IPS-NIHi7 (cell line): ENCODE measurements at regions not wholly inside any gene's neighbourhood (a gene's known extent, or its start where the extent isn't known, plus 50 kb on each side); places are given as distances from the start of the nearest gene placed in this dataset.
"Not testable (repeated sequence)": the region's sequence is repeated elsewhere in the genome, so short reads cannot be mapped to it uniquely, and the experiment has no call there.

Experiments used
- DNase-seq: peaks from one replicate; pipeline ENCODE4 v3.0.0; 2012; ENCODE audit warnings: mixed read lengths; ENCODE audit errors: extremely low spot score

- peak; percentile 23 for DNase-seq
These were observed 1284.5 kb downstream of the SLITRK1 start for GRCh38 chr13:82597747-82598146.

DNA sequence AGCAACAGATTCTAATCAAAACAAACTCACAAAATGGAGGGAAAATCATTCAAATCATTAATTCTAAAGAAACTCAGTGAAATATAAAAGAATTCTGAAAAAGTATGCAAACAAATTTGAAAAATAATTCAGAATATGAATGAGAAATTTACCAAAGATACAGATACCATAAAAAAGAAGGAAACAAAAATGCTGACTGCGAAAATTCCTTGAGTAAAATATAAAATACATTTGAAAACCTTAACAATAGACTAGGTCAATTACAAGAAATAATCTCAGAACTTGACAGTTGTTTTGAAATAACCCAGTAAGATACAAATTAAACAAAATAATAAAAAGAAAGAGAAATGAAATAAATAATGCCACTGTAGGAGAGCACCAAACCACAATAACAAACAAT is 1289.0 kb downstream of the SLITRK1 start:
- no peak for DNase-seq

GRCh38 chr13:82571653-82572052 is 1310.6 kb downstream of the SLITRK1 start:
- no peak for DNase-seq

GRCh38 chr13:82569581-82569980 is 1312.7 kb downstream of the SLITRK1 start:
- DNase-seq, result no peak

- DNase-seq, result no peak
These were observed 1315.4 kb downstream of the SLITRK1 start for GRCh38 chr13:82566864-82567263.

GRCh38 chr13:82565201-82565600 is 1317.1 kb downstream of the SLITRK1 start:
- DNase-seq, result no peak

GRCh38 chr13:82560889-82561288 is 1321.4 kb downstream of the SLITRK1 start:
- no peak for DNase-seq

- DNase-seq, result no peak
These were observed 1359.4 kb downstream of the SLITRK1 start for GRCh38 chr13:82522872-82523271.

- no peak for DNase-seq
These were observed 1375.4 kb downstream of the SLITRK1 start for GRCh38 chr13:82506805-82507414.

- DNase-seq, result no peak
These were observed 1380.4 kb downstream of the SLITRK1 start for GRCh38 chr13:82501834-82502233.

DNA sequence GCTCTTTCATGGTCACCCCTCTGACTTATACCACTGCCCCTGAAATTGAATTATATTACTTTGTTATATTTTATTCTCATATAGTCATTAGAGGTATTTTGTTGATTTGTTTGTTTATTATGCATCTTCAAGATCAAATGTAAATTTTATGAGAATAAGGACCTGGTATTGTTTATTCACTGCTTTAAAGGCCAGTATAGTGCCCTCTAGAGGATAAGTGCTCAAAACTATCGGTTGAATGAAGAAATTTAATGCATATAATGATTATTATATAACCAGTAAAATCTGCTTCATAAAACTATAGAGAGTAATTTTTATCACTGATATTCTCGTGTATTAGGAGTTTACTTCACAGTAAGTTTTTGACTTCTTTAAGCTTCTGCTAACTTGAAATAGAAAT is 1401.9 kb downstream of the SLITRK1 start:
- DNase-seq, result no peak

DNA sequence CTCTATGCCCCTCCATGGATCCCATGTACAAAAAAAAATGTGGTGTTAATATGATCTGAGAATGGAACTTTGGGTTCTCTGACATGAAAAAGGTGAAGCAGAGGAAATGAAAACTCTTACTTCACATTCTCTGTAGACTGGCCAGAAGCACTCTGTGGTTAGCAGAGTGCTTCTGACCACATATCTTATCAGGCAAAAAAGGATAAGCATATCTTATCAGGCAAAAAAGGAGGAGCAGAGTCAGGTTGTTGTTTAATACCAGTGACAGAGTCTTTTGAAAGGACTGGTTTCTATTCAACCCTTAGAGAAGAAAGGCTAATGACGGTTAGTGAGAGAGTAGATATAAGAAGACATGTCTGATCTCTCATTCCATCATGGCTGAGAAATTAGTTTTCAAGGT is 1404.8 kb downstream of the SLITRK1 start:
- DNase-seq, result no peak

DNA sequence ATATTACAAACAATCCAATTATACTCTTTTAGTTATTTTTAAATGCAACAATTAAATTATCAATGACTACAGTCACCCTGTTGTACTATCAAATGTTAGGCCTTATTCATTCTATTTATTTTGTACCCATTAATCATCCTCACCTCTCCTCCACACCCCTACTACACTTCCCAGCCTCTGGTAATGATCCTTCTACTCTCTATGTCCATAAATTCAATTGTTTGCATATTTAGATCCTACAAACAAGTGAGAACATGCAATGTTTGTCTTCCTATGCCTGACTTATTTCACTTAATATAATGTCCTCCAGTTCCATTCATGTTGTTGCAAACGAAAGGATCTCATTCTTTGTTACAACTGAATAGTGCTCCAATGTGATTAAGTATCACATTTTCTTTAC is 1414.6 kb downstream of the SLITRK1 start:
- no peak for DNase-seq

- not testable (repeated sequence) for DNase-seq
These were observed 1422.7 kb downstream of the SLITRK1 start for GRCh38 chr13:82459575-82459974.

GRCh38 chr13:82458169-82458568 is 1424.1 kb downstream of the SLITRK1 start:
- no peak for DNase-seq

- not testable (repeated sequence) for DNase-seq
These were observed 1424.7 kb downstream of the SLITRK1 start for GRCh38 chr13:82457548-82457947.

GRCh38 chr13:82447416-82448077 is 1434.7 kb downstream of the SLITRK1 start:
- DNase-seq, result no peak

GRCh38 chr13:82439159-82439904 is 1442.9 kb downstream of the SLITRK1 start:
- DNase-seq, result no peak

GRCh38 chr13:82438320-82438719 is 1444.0 kb downstream of the SLITRK1 start:
- no peak for DNase-seq

DNA sequence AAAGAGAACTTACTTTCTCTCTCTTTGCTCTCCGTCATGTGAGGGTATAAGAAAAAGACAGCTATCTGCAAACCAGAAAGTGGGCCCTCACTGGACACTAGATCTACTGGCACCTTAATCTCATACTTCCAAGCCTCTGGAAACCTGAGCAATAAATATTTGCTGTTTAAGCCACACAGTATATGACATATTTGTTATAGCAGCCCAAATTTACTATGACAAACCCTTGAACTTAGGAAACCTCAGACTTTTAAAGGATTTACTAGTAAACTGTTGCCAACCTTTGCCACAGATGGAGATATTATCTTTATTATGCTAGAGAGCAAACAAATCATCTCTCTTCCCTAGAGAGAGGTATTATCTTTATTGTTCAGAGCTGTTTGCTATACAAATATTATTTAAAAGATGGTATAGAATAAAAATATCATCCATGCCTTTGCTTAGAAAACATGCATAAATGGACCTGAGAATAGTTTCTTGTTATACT is 1446.1 kb downstream of the SLITRK1 start:
- DNase-seq, result no peak

DNA sequence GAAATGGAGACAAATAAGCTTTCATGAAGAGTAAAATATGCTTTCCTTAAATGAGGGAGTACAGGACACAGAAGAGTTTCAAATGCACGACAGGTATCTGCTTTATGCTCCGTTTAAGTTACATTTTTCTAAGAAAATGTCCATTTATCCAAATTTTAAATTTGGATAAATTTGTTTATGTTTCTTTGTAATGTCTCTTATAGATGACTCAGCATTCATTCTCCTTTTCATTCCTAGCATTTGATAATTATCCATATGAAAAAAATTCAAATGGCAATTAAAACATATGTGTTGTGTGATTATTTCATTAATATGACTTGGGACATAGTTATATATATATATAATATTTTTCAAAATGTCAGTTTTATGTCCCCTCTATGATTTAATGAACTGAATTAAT is 1449.3 kb downstream of the SLITRK1 start:
- no peak for DNase-seq

DNA sequence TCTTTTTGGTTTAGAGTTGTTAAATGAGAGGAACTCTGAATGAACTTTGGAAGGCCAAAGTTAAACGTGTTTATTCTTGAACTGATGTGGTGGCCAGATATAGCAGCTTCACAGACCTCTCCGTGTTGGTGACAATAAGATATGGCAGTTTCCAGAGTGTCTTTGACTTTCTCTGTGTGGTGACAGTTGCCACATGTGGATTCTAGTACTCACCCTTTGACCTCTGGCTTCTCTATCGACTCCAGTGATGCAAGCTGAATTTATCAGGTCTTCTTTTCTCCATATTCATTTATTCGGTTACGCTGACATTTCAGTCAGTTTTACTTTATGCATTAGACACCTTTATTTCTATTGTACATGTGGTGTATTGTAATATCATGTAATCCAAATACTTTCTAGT is 1469.5 kb downstream of the SLITRK1 start:
- no peak for DNase-seq

- peak; percentile 11 for DNase-seq
These were observed 1475.0 kb downstream of the SLITRK1 start for GRCh38 chr13:82407321-82407720.
